Suprapubic skin (tissue), 3 donors: ENCODE measurements at regions not wholly inside any gene's neighbourhood (a gene's known extent, or its start where the extent isn't known, plus 50 kb on each side); places are given as distances from the start of the nearest gene placed in this dataset.

Source experiments
- POLR2A ChIP-seq, 2 donors: fragments of 450-650 bp; IDR thresholded peaks; one replicate each; pipeline ENCODE4 v1.6.1; 2017; ENCODE audit warnings: antibody characterized with exemption in 2 of 2, mild to moderate bottlenecking in 2 of 2, moderate library complexity in 2 of 2
- TF ChIP-seq, protein P1 (sequence below), 2 donors: fragments of 200-600 bp in 1 of 2; fragments of 450-650 bp in 1 of 2; sonication (generic) in 1 of 2; IDR thresholded peaks; one replicate each; pipeline ENCODE4 v1.5.1; 2016 to 2019; ENCODE audit warnings: antibody characterized with exemption in 2 of 2, mild to moderate bottlenecking in 1 of 2, moderate library complexity in 1 of 2

DNA sequence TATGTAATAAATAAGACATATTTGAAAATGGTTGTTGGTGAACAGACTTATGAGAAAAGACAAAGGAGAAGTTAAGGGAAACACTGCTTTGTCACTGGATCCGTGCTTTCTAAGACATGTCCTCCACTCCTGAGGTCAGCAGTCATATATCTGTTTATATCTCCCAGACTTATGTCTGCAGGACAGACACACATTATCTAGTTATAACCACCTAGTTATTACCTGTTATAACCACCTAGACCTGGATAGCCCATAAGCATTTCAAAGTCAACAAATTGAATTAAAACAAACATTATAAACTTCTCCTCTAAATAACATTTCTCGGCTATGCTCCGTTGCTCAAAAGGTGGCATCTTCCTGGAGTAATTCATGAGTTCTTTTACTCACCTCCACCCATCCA lies 96.4 kb downstream of the SPRY2 start:
- TF ChIP-seq, protein P1, sequence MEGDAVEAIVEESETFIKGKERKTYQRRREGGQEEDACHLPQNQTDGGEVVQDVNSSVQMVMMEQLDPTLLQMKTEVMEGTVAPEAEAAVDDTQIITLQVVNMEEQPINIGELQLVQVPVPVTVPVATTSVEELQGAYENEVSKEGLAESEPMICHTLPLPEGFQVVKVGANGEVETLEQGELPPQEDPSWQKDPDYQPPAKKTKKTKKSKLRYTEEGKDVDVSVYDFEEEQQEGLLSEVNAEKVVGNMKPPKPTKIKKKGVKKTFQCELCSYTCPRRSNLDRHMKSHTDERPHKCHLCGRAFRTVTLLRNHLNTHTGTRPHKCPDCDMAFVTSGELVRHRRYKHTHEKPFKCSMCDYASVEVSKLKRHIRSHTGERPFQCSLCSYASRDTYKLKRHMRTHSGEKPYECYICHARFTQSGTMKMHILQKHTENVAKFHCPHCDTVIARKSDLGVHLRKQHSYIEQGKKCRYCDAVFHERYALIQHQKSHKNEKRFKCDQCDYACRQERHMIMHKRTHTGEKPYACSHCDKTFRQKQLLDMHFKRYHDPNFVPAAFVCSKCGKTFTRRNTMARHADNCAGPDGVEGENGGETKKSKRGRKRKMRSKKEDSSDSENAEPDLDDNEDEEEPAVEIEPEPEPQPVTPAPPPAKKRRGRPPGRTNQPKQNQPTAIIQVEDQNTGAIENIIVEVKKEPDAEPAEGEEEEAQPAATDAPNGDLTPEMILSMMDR (IDR thresholded peaks at IDR 0.05): no peak
- TF ChIP-seq POLR2A (IDR thresholded peaks at IDR 0.05): no peak
